Epidermal melanocyte (primary cell): ENCODE measurements at regions not wholly inside any gene's neighbourhood (a gene's known extent, or its start where the extent isn't known, plus 50 kb on each side); places are given as distances from the start of the nearest gene placed in this dataset.
"Not testable (repeated sequence)": the region's sequence is repeated elsewhere in the genome, so short reads cannot be mapped to it uniquely, and the experiment has no call there.

ENCODE experiments used
- DNase-seq: peaks from one replicate; pipeline ENCODE4 v3.0.0; 2011; ENCODE audit warnings: low spot score; ENCODE audit not compliant: insufficient read length

GRCh38 chr5:117551236-117551635 lies 976.6 kb upstream of the SEMA6A start:
- DNase-seq: no peak

- DNase-seq: no peak
Observed at GRCh38 chr5:117547192-117547591, 972.6 kb upstream of the SEMA6A start.

GRCh38 chr5:117539692-117540091 lies 965.1 kb upstream of the SEMA6A start:
- DNase-seq: no peak

GRCh38 chr5:117533792-117534191 lies 959.2 kb upstream of the SEMA6A start:
- no peak for DNase-seq

- DNase-seq: not testable (repeated sequence)
Observed at GRCh38 chr5:117533051-117533670, 958.5 kb upstream of the SEMA6A start.

GRCh38 chr5:117519957-117520500 lies 945.4 kb upstream of the SEMA6A start:
- no peak for DNase-seq

- no peak for DNase-seq
Observed at GRCh38 chr5:117504305-117504704, 929.7 kb upstream of the SEMA6A start.

GRCh38 chr5:117497601-117498000 lies 923.0 kb upstream of the SEMA6A start:
- DNase-seq: no peak

- DNase-seq: no peak
Observed at GRCh38 chr5:117496801-117497200, 922.2 kb upstream of the SEMA6A start.

- no peak for DNase-seq
Observed at GRCh38 chr5:117494188-117494587, 919.6 kb upstream of the SEMA6A start.

- DNase-seq: no peak
Observed at GRCh38 chr5:117488976-117489500, 914.4 kb upstream of the SEMA6A start.

GRCh38 chr5:117487556-117487955 lies 912.9 kb upstream of the SEMA6A start:
- no peak for DNase-seq

GRCh38 chr5:117486879-117487391 lies 912.3 kb upstream of the SEMA6A start:
- DNase-seq: no peak

GRCh38 chr5:117486261-117486660 lies 911.6 kb upstream of the SEMA6A start:
- DNase-seq: no peak

- no peak for DNase-seq
Observed at GRCh38 chr5:117475919-117476318, 901.3 kb upstream of the SEMA6A start.

GRCh38 chr5:117473165-117473564 lies 898.5 kb upstream of the SEMA6A start:
- no peak for DNase-seq

GRCh38 chr5:117463881-117464570 lies 889.4 kb upstream of the SEMA6A start:
- DNase-seq: no peak

- DNase-seq: no peak
Observed at GRCh38 chr5:117461966-117462365, 887.3 kb upstream of the SEMA6A start.

- no peak for DNase-seq
Observed at GRCh38 chr5:117461403-117461802, 886.8 kb upstream of the SEMA6A start.

GRCh38 chr5:117457656-117458055 lies 883.0 kb upstream of the SEMA6A start:
- DNase-seq: no peak

GRCh38 chr5:117456866-117457470 lies 882.3 kb upstream of the SEMA6A start:
- DNase-seq: no peak
